IMR-90 (cell line): ENCODE measurements at regions not wholly inside any gene's neighbourhood (a gene's known extent, or its start where the extent isn't known, plus 50 kb on each side); places are given as distances from the start of the nearest gene placed in this dataset.
"Not testable (repeated sequence)": the region's sequence is repeated elsewhere in the genome, so short reads cannot be mapped to it uniquely, and the experiment has no call there.

Experiments
- ATAC-seq: fragments of 200-7000 bp; cut with Tn5 transposase; 2 replicates; pipeline ENCODE4 v1.9.1; 2020; ENCODE audit warnings: low read depth, mild to moderate bottlenecking, moderate library complexity
- BruUV-seq: library from RNA; stranded (reverse); fragments of 400-500 nt; replicated peaks from 2 replicates; lab custom pipeline; 2021; lab: Mats Ljungman, UMichigan
- CTCF ChIA-PET: fragments of 300-600 bp; formaldehyde crosslinking; extraction: SDS; loops from one replicate; lab custom pipeline; 2021; ENCODE audit warnings: antibody characterized with exemption; lab: Yijun Ruan, JAX
- POLR2A ChIA-PET: fragments of 300-600 bp; sonication (Branson Sonifier 250); formaldehyde crosslinking; loops from one replicate; lab custom pipeline; 2022; ENCODE audit warnings: antibody characterized with exemption; ENCODE audit not compliant: unreplicated experiment; lab: Charles Lee
- DNase-seq: peaks from one replicate; pipeline ENCODE4 v3.0.0; 2013
- H2AFZ ChIP-seq: replicated peaks from 2 replicates; pipeline ENCODE3; 2013; ENCODE audit warnings: low read length, mild to moderate bottlenecking; ENCODE audit not compliant: poor library complexity
- H2AK5ac ChIP-seq: 2 replicates; pipeline ENCODE4 v1.6.1; 2013; ENCODE audit warnings: low read depth, low read length, inconsistent platforms
- H2AK9ac ChIP-seq: replicated peaks from 2 replicates; pipeline ENCODE3; 2013; ENCODE audit warnings: mild to moderate bottlenecking, low read depth, low read length, moderate library complexity; ENCODE audit not compliant: poor library complexity
- H2BK120ac ChIP-seq: 2 replicates; pipeline ENCODE4 v1.6.1; 2013; ENCODE audit warnings: low read depth, low read length, inconsistent platforms
- H2BK15ac ChIP-seq: 3 replicates; pipeline ENCODE4 v1.6.1; 2013; ENCODE audit warnings: low read depth, low read length, inconsistent platforms
- H2BK20ac ChIP-seq: 2 replicates; pipeline ENCODE4 v1.6.1; 2013; ENCODE audit warnings: low read depth, mild to moderate bottlenecking, inconsistent platforms, low read length, moderate library complexity
- H2BK5ac ChIP-seq: 2 replicates; pipeline ENCODE4 v1.6.1; 2013; ENCODE audit warnings: mild to moderate bottlenecking, low read depth, low read length, inconsistent platforms; ENCODE audit not compliant: poor library complexity, severe bottlenecking
- H3K14ac ChIP-seq: replicated peaks from 2 replicates; pipeline ENCODE4 v1.6.1; 2013; ENCODE audit warnings: low read depth, low read length, inconsistent platforms
- H3K18ac ChIP-seq: 2 replicates; pipeline ENCODE4 v1.6.1; 2013; ENCODE audit warnings: low read depth, low read length, control low read depth
- H3K23ac ChIP-seq: 2 replicates; pipeline ENCODE4 v1.6.1; 2013; ENCODE audit warnings: low read depth, low read length, inconsistent platforms
- H3K27ac ChIP-seq: 2 replicates; pipeline ENCODE4 v1.5.1; 2013; ENCODE audit warnings: mild to moderate bottlenecking, control low read depth, low read length; ENCODE audit not compliant: insufficient read depth
- H3K27me3 ChIP-seq: 2 replicates; pipeline ENCODE4 v1.6.1; 2013; ENCODE audit warnings: low read length; ENCODE audit not compliant: control insufficient read depth, insufficient read depth
- H3K36me3 ChIP-seq: 2 replicates; pipeline ENCODE4 v1.6.1; 2013; ENCODE audit warnings: low read length, mixed read lengths; ENCODE audit not compliant: control insufficient read depth, insufficient read depth
- H3K4ac ChIP-seq: 2 replicates; pipeline ENCODE4 v1.6.1; 2013; ENCODE audit warnings: low read depth, low read length, inconsistent platforms
- H3K4me1 ChIP-seq: 2 replicates; pipeline ENCODE4 v1.6.1; 2013; ENCODE audit warnings: low read length, mixed read lengths; ENCODE audit not compliant: control insufficient read depth, insufficient read depth
- H3K4me2 ChIP-seq: 2 replicates; pipeline ENCODE4 v1.6.1; 2013; ENCODE audit warnings: low read depth, mild to moderate bottlenecking, control low read depth, low read length, moderate library complexity
- H3K4me3 ChIP-seq: 2 replicates; pipeline ENCODE4 v1.5.1; 2013; ENCODE audit warnings: low read depth, mild to moderate bottlenecking, control low read depth, low read length, moderate library complexity; ENCODE audit not compliant: insufficient read depth
- H3K56ac ChIP-seq: 2 replicates; pipeline ENCODE4 v1.6.1; 2013; ENCODE audit warnings: low read length, inconsistent platforms; ENCODE audit not compliant: insufficient read depth; ENCODE audit errors: extremely low read depth
- H3K79me1 ChIP-seq, 2 experiments: 2 replicates each; pipeline ENCODE4 v1.6.1; 2013; ENCODE audit warnings: low read length in 2 of 2, inconsistent platforms in 1 of 2, low read depth in 1 of 2
- H3K9ac ChIP-seq: 2 replicates; pipeline ENCODE4 v1.6.1; 2013; ENCODE audit warnings: low read depth, low read length, control low read depth
- H3K9me1 ChIP-seq: 2 replicates; pipeline ENCODE4 v1.6.1; 2013; ENCODE audit warnings: low read length, inconsistent platforms; ENCODE audit not compliant: insufficient read depth
- H3K9me3 ChIP-seq: 2 replicates; pipeline ENCODE4 v1.6.1; 2013; ENCODE audit warnings: low read length; ENCODE audit not compliant: control insufficient read depth, insufficient read depth
- H4K20me1 ChIP-seq: 2 replicates; pipeline ENCODE4 v1.6.1; 2013; ENCODE audit warnings: low read length, inconsistent platforms; ENCODE audit not compliant: insufficient read depth
- H4K5ac ChIP-seq: 2 replicates; pipeline ENCODE4 v1.6.1; 2013; ENCODE audit warnings: mild to moderate bottlenecking, low read depth, low read length, control low read depth
- H4K8ac ChIP-seq, 2 experiments: 2 replicates each; pipeline ENCODE4 v1.6.1; 2013; ENCODE audit warnings: low read depth in 2 of 2, low read length in 2 of 2, control low read depth in 1 of 2, inconsistent platforms in 1 of 2
- H4K91ac ChIP-seq: 2 replicates; pipeline ENCODE4 v1.6.1; 2013; ENCODE audit warnings: low read depth, low read length, inconsistent platforms; ENCODE audit not compliant: insufficient read depth
- WGBS, 2 experiments: methylation state at CpG; one replicate each; pipeline versions ENCODE4 v1.1.5 to v1.1.7; 2013; ENCODE audit warnings: missing lambda C conversion rate in 2 of 2; ENCODE audit not compliant: insufficient read length in 1 of 2; ENCODE audit errors: extremely low coverage in 2 of 2; 5-methylcytosine and 5-hydroxymethylcytosine counted together
- dilution Hi-C: fragments of 300-500 bp; cut with HindIII; formaldehyde crosslinking; loops from one replicate; pipeline ENCODE4 v1.14.3; 2018; ENCODE audit warnings: low sequenced_read_pairs; ENCODE audit not compliant: unreplicated experiment
- in situ Hi-C: fragments of 300-500 bp; cut with MboI; formaldehyde crosslinking; loops from 3 replicates; pipeline ENCODE4 v1.14.3; 2019; ENCODE audit warnings: low sequenced_read_pairs, inconsistent platforms, mixed read lengths
- intact Hi-C: fragments of 100-400 bp; cut with micrococcal nuclease; formaldehyde crosslinking; loops from 2 replicates; pipeline ENCODE4 v1.10.0; 2022

DNA sequence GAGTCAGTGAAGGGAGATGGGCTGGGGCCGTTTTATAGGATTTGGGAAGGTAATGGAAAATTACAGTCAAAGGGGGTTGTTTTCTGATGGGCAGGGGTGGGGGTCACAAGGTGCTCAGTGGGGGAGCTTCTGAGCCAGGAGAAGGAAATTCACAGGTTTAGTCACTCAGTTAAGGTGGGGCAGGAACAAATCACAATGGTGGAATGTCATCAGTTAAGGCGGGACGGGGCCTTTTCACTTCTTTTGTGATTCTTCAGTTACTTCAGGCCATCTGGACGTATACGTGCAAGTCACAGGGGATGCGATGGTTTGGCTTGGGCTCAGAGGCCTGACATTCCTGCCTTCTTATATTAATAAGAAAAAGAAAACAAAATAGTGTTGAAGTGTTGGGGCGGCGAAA lies 408.5 kb downstream of the TENT5A start:
- dilution Hi-C loops, CTCF ChIA-PET: not testable (repeated sequence)
- WGBS, 2 experiments, result 40% methylated on average over 1 of the region's 8 CpGs; no CpG with 5 or more reads in 1 of the 2 experiments

More for the DNA sequence above, 408.5 kb downstream of the TENT5A start:
- H2AK5ac ChIP-seq, H3K14ac ChIP-seq, ATAC-seq, H2BK120ac ChIP-seq, H2BK20ac ChIP-seq, H3K4me1 ChIP-seq, H3K9me1 ChIP-seq, H2AK9ac ChIP-seq, POLR2A ChIA-PET, H3K18ac ChIP-seq, BruUV-seq, H3K27ac ChIP-seq, H3K79me1 ChIP-seq, H4K5ac ChIP-seq, H4K20me1 ChIP-seq, H4K8ac ChIP-seq, H3K36me3 ChIP-seq, H3K4me2 ChIP-seq, H4K91ac ChIP-seq, H3K9me3 ChIP-seq, H3K27me3 ChIP-seq, intact Hi-C loops, DNase-seq, H3K56ac ChIP-seq, H3K9ac ChIP-seq, H2BK15ac ChIP-seq, H3K23ac ChIP-seq, in situ Hi-C loops, H3K4me3 ChIP-seq, H2AFZ ChIP-seq, H3K4ac ChIP-seq, H2BK5ac ChIP-seq: not testable (repeated sequence)
